NOMO-1 treated with DMSO at 0.1 percent for 48 hours (cell line): ENCODE measurements at regions not wholly inside any gene's neighbourhood (a gene's known extent, or its start where the extent isn't known, plus 50 kb on each side); places are given as distances from the start of the nearest gene placed in this dataset.
A peak's percentile ranks its signal among the peaks of the same experiment; 100 is the strongest.

Experiments
- DNase-seq: peaks from one replicate; lab custom pipeline; 2025; ENCODE audit not compliant: unreplicated experiment; lab: John Stamatoyannopoulos, UW

- DNase-seq: no peak
Observed at GRCh38 chr2:21676041-21676440, 552.3 kb downstream of the TDRD15 start.

GRCh38 chr2:21676676-21677075 lies 552.9 kb downstream of the TDRD15 start:
- no peak for DNase-seq

GRCh38 chr2:21683838-21684237 lies 560.1 kb downstream of the TDRD15 start:
- no peak for DNase-seq

- no peak for DNase-seq
Observed at GRCh38 chr2:21687589-21687988, 563.8 kb downstream of the TDRD15 start.

- no peak for DNase-seq
Observed at GRCh38 chr2:21690005-21690404, 566.2 kb downstream of the TDRD15 start.

- DNase-seq: no peak
Observed at GRCh38 chr2:21693081-21693480, 569.3 kb downstream of the TDRD15 start.

GRCh38 chr2:21694079-21694878 lies 570.5 kb downstream of the TDRD15 start:
- no peak for DNase-seq

- DNase-seq: no peak
Observed at GRCh38 chr2:21696900-21697299, 573.1 kb downstream of the TDRD15 start.

GRCh38 chr2:21700644-21701043 lies 576.9 kb downstream of the TDRD15 start:
- no peak for DNase-seq

GRCh38 chr2:21710031-21710430 lies 586.3 kb downstream of the TDRD15 start:
- no peak for DNase-seq

GRCh38 chr2:21710496-21710895 lies 586.7 kb downstream of the TDRD15 start:
- DNase-seq: no peak

GRCh38 chr2:21715887-21716286 lies 592.1 kb downstream of the TDRD15 start:
- DNase-seq: no peak

GRCh38 chr2:21727101-21727500 lies 603.3 kb downstream of the TDRD15 start:
- no peak for DNase-seq

- DNase-seq: no peak
Observed at GRCh38 chr2:21728133-21728532, 604.4 kb downstream of the TDRD15 start.

- no peak for DNase-seq
Observed at GRCh38 chr2:21730141-21730540, 606.4 kb downstream of the TDRD15 start.

GRCh38 chr2:21740484-21740883 lies 616.7 kb downstream of the TDRD15 start:
- DNase-seq: no peak

GRCh38 chr2:21746499-21746898 lies 622.7 kb downstream of the TDRD15 start:
- DNase-seq: no peak

GRCh38 chr2:21748501-21748900 lies 624.7 kb downstream of the TDRD15 start:
- no peak for DNase-seq

- no peak for DNase-seq
Observed at GRCh38 chr2:21754164-21754788, 630.5 kb downstream of the TDRD15 start.

- DNase-seq: no peak
Observed at GRCh38 chr2:21757805-21758430, 634.1 kb downstream of the TDRD15 start.

GRCh38 chr2:21759819-21760218 lies 636.1 kb downstream of the TDRD15 start:
- peak; percentile 64 for DNase-seq

GRCh38 chr2:21761361-21761760 lies 637.6 kb downstream of the TDRD15 start:
- no peak for DNase-seq
